ENCODE measurements at regions not wholly inside any gene's neighbourhood (a gene's known extent, or its start where the extent isn't known, plus 50 kb on each side); places are given as distances from the start of the nearest gene placed in this dataset.
"Not testable (repeated sequence)": the region's sequence is repeated elsewhere in the genome, so short reads cannot be mapped to it uniquely, and the experiment has no call there.

DNA sequence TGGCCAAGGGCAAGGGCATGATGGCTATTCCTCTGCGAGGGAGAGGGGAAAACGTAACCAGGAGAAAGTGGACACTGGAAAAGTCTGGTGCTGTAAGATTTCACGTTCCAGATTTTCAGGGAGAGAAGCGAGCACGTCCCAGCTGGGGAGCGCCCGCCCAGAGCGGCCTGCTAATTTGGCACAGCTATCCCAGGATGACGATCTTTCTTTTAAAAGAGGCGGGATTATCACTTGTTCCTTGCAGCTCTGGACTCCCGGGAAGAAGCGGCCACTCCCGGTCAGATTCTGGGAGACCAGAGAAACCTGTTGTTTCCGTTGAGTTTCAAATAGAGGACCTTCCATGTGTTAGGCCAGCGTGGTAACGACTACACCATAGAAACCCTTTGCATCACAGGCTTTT is 144.2 kb upstream of the ZNF322 start:
- TF ChIP-seq, protein P1, sequence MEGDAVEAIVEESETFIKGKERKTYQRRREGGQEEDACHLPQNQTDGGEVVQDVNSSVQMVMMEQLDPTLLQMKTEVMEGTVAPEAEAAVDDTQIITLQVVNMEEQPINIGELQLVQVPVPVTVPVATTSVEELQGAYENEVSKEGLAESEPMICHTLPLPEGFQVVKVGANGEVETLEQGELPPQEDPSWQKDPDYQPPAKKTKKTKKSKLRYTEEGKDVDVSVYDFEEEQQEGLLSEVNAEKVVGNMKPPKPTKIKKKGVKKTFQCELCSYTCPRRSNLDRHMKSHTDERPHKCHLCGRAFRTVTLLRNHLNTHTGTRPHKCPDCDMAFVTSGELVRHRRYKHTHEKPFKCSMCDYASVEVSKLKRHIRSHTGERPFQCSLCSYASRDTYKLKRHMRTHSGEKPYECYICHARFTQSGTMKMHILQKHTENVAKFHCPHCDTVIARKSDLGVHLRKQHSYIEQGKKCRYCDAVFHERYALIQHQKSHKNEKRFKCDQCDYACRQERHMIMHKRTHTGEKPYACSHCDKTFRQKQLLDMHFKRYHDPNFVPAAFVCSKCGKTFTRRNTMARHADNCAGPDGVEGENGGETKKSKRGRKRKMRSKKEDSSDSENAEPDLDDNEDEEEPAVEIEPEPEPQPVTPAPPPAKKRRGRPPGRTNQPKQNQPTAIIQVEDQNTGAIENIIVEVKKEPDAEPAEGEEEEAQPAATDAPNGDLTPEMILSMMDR (IDR thresholded peaks at IDR 0.05) = not testable (repeated sequence)
- TF ChIP-seq POLR2A (IDR thresholded peaks at IDR 0.05) = not testable (repeated sequence)

Measured in esophagus squamous epithelium (tissue), 4 donors.